Glutamatergic neuron (in vitro differentiated cells): ENCODE measurements at regions not wholly inside any gene's neighbourhood (a gene's known extent, or its start where the extent isn't known, plus 50 kb on each side); places are given as distances from the start of the nearest gene placed in this dataset.

Source experiments
- DNase-seq: peaks from one replicate; pipeline ENCODE4 v3.0.0; 2022
- H3K27ac Mint-ChIP-seq: one replicate; pipeline ENCODE4 v1.8.0; 2020; ENCODE audit warnings: mild to moderate bottlenecking, mixed read lengths, inconsistent platforms; ENCODE audit not compliant: unreplicated experiment
- H3K27me3 Mint-ChIP-seq: one replicate; pipeline ENCODE4 v1.8.0; 2020; ENCODE audit warnings: mild to moderate bottlenecking, moderate library complexity, mixed read lengths, inconsistent platforms; ENCODE audit not compliant: unreplicated experiment
- H3K36me3 Mint-ChIP-seq: one replicate; pipeline ENCODE4 v1.8.0; 2020; ENCODE audit warnings: mild to moderate bottlenecking, mixed read lengths, inconsistent platforms; ENCODE audit not compliant: unreplicated experiment
- H3K4me1 Mint-ChIP-seq: one replicate; pipeline ENCODE4 v1.8.0; 2020; ENCODE audit warnings: mild to moderate bottlenecking, low read depth, mixed read lengths, inconsistent platforms; ENCODE audit not compliant: unreplicated experiment
- H3K4me3 Mint-ChIP-seq: one replicate; pipeline ENCODE4 v1.8.0; 2020; ENCODE audit warnings: mild to moderate bottlenecking, mixed read lengths, inconsistent platforms; ENCODE audit not compliant: unreplicated experiment
- H3K9me3 Mint-ChIP-seq: one replicate; pipeline ENCODE4 v1.8.0; 2020; ENCODE audit warnings: mild to moderate bottlenecking, moderate library complexity, mixed read lengths, inconsistent platforms; ENCODE audit not compliant: unreplicated experiment
- TF ChIP-seq, protein P1 (sequence below): fragments of 200-600 bp; sonication (generic); IDR thresholded peaks from one replicate; pipeline ENCODE4 v1.5.0; 2021; ENCODE audit not compliant: partially characterized antibody, unreplicated experiment

DNA sequence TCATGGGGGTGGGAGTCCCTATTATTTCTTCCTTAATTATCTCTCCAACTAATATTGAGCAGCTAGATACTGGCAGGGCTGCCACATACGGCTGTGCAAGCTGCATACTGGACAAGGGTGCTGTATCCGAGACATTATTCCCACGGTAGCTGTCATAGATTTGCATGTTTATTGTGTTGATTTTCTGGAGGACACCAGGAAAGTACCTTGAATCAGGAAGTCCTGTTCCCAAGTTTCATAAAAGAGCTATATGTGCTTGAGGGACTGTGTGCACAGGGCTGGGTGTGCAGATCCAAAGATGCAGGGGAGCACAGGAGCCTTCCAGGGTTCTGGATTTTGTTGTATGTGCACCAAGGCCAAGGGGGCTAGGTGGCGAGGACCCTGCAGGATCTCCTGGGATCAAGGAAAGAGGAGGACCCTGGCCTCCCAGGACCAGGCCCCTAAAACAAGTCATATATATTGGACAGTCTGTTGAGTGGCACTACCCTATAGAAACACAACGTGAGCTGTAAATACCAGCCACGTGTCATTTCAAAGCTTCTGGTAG, 119.2 kb upstream of the ALDH1A3 start:
- Mint-ChIP-seq H3K9me3 (no peaks in the 10 kb centered on the region), H3K27ac (no peak overlapping the region), H3K27me3 (peaks cover 2% of the 10 kb centered on the region), H3K4me3 (no peak overlapping the region), H3K4me1 (peaks cover 6% of the 10 kb centered on the region), H3K36me3 (peaks cover 5% of the 10 kb centered on the region)
- DNase-seq: no peak
- TF ChIP-seq, protein P1, sequence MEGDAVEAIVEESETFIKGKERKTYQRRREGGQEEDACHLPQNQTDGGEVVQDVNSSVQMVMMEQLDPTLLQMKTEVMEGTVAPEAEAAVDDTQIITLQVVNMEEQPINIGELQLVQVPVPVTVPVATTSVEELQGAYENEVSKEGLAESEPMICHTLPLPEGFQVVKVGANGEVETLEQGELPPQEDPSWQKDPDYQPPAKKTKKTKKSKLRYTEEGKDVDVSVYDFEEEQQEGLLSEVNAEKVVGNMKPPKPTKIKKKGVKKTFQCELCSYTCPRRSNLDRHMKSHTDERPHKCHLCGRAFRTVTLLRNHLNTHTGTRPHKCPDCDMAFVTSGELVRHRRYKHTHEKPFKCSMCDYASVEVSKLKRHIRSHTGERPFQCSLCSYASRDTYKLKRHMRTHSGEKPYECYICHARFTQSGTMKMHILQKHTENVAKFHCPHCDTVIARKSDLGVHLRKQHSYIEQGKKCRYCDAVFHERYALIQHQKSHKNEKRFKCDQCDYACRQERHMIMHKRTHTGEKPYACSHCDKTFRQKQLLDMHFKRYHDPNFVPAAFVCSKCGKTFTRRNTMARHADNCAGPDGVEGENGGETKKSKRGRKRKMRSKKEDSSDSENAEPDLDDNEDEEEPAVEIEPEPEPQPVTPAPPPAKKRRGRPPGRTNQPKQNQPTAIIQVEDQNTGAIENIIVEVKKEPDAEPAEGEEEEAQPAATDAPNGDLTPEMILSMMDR: no peak

DNA sequence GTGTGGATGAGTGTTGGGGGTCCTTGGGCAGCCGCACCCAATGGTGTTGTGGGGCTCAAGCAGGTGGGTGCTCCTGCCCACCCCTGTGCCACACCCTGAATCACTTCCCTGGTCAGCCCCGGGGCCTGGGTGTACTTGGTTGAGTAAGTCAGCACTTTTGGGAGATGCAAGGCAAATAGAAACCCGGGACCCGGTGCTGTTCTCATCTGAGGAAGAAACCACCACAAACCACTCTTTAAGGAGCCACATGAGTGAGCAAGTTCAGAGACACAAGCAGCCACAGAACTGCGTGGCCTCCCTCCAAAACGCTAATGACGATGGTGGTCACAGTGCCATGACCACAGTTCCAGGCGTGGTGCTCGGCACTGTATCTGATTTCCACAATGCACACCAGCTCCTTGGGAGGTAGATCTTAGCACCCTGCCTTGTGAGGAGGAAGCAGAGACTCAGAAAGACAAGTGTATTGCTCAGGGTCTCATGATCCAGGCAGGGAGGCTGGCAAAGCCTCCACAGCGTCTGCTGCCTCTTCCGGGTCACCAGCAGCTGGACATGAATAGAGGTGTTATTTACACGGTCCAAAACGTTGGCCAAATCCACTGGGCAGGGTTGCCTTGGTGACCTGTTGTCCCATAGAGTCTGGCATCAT, 118.2 kb upstream of the ALDH1A3 start:
- Mint-ChIP-seq H3K4me3 (no peak overlapping the region), H3K4me1 (peaks cover 10% of the 10 kb centered on the region), H3K27ac (no peak overlapping the region), H3K27me3 (peaks cover 5% of the 10 kb centered on the region), H3K36me3 (peaks cover 5% of the 10 kb centered on the region), H3K9me3 (no peaks in the 10 kb centered on the region)
- no peak for DNase-seq
- TF ChIP-seq, protein P1: no peak

DNA sequence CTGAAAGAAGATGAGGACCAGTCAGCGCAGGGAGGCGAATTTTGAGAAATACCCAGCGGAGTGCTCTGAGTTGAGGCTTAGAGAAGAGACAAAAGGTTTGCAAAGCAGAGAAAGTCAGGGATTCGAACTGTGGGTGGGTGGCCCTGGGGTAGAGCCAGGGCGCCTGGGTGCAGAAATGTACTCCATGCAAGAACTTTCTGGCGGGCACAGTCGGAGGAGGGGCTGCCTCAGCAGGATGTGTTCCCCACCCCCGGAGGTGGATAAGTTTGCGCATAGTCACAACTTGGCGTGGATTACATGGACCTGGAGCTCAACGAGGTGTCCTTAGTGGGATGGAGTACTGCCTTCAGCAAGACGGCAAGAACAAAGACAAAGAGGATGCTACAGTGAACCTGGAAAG, 117.3 kb upstream of the ALDH1A3 start:
- Mint-ChIP-seq H3K4me3 (no peak overlapping the region), H3K4me1 (peaks cover 10% of the 10 kb centered on the region), H3K27ac (no peak overlapping the region), H3K9me3 (peaks cover under 1% of the 10 kb centered on the region), H3K27me3 (peaks cover 6% of the 10 kb centered on the region), H3K36me3 (peaks cover 2% of the 10 kb centered on the region)
- TF ChIP-seq, protein P1: no peak
- DNase-seq: no peak

DNA sequence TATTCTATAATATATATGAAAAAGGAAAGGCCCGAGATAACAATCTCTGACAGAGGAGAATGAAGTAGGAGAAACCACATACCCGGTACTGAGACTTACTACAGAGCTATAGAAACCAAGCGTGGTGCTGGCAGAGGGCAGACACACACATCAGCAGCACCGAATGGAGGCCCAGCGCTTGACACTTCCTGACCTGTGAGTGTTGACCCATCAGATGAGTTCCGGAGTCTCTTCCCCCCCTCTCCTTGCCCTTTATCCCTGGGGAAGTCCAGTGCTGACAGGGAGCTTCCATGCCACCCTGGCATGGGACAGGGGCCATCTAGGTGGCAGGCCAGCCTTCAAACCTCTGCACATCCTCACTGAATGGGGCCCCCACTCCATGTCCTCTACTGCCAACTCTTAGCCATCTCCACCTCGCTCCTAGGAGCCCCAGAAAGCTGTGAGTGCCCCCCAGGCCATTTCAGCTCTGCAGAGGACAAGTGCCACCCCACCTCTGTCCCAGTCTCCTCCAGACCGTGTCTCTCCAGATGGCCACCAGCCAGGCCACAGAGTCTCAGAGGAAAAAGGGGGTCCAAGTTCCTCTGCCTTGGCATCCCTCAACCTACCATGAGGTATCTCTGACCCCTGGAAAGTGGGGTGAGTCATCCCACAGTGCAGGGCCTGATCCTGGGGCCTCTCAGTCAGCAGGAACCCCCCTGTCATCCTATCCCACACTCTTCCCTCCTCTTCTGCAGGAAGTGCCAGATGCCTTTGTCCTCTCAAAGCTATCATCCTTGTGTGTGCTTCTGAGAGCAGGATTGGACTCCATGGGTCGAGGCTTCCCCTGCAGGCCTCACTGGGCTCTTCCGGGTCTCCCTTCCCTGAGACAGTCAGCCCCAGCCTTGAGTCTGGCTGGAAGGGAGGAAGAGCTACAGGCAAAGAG, 116.5 kb upstream of the ALDH1A3 start:
- Mint-ChIP-seq H3K36me3 (no peaks in the 10 kb centered on the region), H3K4me1 (peaks cover 10% of the 10 kb centered on the region), H3K9me3 (peaks cover 2% of the 10 kb centered on the region), H3K27me3 (peaks cover 7% of the 10 kb centered on the region), H3K4me3 (no peak overlapping the region), H3K27ac (no peak overlapping the region)
- TF ChIP-seq, protein P1: no peak
- DNase-seq: no peak
